AG08396 (cell line): ENCODE measurements at regions not wholly inside any gene's neighbourhood (a gene's known extent, or its start where the extent isn't known, plus 50 kb on each side); places are given as distances from the start of the nearest gene placed in this dataset.

Source experiments
- DNase-seq: peaks from one replicate; pipeline ENCODE4 v3.0.0; 2012; ENCODE audit warnings: low spot score, mixed read lengths

DNA sequence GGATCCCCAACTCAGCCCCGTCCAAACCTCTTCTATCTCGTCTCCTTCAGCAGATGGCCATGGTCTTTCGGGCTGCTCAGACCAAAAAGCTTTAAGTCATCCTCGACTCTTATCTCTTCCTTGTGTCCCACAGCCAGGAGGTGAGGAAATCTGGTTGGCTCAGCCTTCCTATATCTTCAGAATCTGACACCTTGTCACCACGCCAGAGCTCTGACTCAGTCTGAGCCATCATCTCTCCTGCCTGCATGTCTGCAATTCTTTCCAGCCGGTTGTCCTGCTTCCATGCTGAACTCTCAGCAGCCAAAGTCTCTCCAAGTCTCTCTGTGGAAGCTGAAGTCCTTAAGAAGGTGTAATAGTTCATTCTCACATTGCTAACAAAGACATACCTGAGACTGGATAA lies 419.3 kb upstream of the ADAMTS16 start:
- DNase-seq: no peak

DNA sequence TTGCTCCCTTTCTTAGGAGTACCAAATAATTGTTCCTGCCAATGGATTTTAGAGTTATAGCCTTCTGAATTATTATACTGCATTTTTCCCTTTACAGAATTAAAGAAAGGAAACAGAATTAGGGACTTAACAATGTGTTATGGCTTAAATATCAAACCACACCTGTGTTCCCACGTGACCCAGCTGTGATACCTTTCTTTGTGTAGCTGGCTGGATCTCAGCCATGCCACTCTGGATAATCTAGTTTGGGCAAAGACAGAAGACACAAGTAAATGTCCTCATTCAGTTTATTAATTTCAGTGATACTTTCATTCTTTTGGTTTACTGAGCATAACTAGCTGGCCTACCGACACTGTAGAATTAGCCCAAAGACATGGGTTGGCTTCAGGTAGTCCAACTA lies 417.2 kb upstream of the ADAMTS16 start:
- no peak for DNase-seq

DNA sequence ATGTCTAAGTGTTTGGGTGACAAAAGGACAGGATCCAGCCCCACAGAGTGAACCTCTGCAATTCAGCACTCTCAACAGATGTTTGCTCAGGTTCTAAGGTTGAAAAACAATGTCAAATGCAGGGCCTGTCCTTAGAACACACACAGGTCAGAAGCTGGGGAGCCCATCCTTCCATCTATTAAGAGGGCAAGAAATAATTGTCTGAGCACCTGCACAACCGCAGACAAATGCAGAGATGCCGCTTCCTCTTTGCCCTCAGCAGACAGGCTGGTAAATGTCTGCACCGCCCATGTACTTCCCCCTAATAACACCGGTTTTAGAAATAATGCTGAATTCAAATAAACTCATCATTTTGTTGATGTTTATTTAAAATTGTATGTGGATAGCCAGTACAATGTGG lies 414.5 kb upstream of the ADAMTS16 start:
- no peak for DNase-seq

DNA sequence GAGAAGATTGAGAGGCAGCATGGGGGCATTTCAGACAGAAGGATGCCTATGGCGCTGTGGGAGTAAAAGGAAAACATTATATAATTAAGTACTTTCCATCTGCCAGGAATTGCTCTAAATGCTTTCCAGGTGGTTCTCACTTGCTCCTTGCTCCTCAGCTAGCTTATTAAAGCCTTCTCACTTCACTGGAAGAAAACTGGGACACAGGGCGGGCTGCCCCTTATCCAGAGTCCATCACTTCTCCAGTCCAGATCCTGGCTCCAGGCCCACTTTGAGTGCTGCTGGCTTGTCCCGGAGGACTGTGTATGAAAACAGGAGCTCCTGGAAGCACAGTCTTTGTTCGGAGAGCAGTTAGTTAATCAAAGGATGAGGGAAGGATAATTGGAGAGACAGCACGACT lies 409.9 kb upstream of the ADAMTS16 start:
- DNase-seq: no peak

DNA sequence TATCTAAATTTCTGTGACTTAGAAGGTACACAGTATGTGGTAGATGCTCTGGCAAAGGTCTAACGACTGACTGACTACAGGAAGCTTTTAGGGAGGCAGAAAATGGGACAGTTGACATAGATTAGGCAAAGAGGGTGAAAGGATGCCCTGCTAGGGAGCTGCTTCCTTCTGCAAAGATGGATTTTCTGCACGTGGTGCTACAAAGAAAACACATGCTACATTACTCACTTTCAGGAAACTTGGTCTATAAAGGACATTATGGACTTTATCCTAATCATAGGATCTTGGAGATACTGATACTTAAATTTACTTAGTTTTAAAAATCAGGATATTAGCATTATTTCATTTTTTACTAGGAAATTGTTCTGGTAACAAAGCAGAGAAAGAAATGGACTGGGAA lies 405.8 kb upstream of the ADAMTS16 start:
- DNase-seq: no peak

DNA sequence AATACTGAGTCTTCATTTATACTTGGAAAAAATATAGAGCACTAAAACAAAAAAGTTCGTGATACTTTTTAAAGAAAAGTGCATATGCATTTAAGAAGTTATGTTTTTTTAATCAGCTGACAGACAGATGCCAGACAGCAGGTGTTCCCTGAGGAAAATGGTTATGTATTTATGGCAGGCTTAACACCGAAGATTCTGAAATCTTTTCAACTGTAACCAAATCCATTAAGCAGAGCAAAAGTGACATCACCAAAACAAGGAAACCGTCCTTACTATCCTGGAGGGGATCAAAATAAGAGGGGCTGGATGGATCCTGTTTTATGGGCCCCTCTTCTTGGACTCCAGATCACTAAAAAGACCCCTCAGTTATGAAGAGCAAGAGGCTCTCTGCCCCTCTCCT lies 404.9 kb upstream of the ADAMTS16 start:
- no peak for DNase-seq

DNA sequence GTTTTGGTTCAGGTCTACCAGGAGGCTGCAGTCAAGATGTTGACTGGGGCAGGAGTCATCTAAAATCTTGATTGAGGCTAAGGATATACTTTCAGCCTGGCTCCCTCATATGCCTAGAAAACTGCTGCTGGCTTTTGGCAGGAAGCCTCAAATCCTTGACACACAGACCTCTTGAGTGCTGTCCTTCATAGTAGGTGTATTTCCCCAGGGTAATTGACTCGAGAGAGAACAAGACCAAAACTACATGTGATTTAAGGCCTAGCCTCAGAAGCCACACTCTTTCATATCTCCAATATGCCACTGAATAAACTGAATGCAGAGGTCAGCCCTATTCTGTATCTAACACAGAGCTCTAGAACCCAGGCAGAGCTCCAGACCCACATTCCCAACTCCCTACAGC lies 402.3 kb upstream of the ADAMTS16 start:
- DNase-seq: no peak

DNA sequence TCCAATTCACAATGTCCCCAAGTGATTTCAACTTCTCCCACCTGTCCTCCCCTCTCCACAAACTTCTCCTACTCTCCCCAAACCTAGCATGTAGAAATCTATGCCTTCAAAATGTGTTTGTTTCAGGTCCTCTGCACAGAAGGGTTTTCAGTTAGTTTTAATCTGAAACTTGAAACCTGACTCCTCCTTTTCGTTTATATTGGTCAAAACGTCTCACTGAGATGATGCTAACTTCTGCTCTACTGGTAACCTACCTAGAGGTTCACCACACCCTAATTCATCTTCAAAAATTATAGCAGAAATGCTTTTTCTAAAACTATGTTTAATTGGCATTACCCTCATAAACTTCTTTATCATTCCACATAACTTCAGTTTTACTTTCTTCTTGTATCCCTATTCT lies 401.8 kb upstream of the ADAMTS16 start:
- DNase-seq: no peak

DNA sequence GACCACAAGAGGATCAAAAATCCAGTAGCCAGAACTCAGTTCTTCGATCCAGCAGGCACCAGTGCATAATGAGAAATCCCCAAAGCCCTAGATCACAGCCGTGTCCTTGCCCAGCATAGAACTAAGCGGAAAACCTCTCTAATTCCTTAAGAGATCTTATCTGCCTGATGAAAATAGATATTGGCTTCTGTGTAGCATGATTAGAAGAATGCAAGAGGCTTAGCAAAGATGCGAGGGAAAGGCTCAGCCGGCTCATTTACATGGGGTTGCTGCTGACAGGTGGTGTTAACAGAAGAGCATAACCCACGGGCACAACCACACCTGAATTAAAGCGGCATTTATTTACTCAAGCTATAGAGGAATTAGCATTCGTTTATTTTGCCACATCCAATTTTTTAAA lies 400.0 kb upstream of the ADAMTS16 start:
- no peak for DNase-seq

DNA sequence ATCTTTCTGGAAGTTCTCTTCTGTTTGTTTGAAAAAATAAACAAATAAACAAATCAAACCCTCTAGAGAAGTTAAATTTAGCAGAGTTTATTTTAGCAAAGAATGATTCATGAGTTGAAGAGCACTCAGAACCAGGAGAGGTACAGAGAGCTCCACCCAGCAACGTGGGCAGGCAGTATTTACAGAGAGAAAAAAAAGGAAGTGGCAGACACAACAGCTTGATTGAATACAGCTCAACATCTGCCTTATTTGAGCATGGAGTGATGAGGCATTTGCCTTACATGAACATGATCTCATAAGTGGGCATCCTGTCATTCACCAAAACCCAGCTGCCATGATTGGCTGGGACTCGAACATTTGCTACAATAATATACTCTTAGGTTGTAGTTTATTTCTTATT lies 381.6 kb upstream of the ADAMTS16 start:
- DNase-seq: no peak

DNA sequence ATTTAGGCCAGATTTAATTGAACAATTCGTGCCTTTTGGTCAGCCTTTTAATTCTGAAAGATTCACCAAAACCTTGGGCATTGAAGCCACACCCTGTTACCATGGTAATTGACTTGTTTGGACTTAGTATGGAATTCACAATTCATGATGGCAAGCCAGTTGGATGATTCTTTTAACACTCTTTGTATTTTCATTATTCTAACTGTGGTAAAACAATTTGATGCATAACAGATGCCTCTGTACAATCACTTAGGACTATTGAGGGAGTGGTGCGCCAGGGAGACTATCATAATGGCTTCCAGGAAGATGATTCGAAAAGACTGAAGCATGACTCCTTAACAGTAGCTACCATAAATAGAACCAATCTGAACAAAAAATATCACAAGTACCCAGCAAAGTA lies 381.1 kb upstream of the ADAMTS16 start:
- no peak for DNase-seq

DNA sequence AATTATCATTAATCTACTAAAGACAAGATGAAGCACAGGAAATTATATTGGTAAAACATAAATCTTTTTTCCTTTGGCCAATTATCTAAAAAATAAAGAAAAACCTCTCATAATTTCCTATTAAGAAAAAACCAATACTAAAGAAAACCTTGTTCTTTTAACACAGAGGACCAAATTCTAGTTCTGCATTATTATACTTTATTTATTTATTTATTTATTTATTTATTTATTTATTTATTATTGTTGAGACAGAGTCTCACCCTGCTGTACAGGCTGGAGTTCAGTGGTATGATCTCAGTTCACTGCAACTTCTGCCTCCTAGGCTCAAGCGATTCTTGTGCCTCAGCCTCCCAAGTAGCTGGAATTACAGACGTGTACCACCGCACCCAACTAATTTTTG lies 377.8 kb upstream of the ADAMTS16 start:
- no peak for DNase-seq

DNA sequence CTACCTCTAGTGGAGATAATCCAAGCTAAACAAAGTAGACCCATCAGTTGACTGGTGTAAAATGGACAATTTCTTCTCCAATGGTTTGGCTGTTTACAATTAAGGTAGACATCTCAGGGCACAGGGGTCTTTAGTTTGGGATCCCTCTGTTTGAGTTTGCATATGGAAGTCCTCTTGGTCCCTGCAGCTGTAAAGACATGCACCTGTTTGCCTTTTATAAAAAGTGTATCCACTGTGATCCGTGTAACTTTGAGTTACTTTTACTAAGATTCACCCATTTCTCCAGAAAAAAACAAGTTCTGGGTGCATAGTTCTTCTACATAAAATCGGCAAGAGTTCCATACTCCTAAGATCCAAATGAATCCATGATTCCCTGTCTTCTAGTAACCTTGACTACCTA lies 374.7 kb upstream of the ADAMTS16 start:
- DNase-seq: no peak

DNA sequence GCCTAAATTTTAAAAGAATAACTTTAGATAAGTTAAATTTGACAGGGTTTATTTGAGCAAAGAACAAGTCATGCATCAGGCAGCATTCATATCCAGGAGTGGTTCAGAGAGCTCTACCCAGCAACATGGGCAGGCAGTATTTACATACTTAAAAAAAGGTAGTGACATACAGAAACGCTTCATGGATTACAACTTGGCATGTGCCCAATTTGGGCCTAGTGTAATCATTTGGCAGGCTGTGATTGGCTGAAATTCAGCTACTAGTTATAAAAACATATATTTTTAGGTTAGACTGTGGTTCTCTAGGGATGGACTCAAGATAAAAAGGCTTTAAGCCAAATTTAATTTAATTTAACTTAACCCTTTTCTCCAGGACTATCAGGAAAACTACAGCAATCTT lies 374.0 kb upstream of the ADAMTS16 start:
- no peak for DNase-seq

DNA sequence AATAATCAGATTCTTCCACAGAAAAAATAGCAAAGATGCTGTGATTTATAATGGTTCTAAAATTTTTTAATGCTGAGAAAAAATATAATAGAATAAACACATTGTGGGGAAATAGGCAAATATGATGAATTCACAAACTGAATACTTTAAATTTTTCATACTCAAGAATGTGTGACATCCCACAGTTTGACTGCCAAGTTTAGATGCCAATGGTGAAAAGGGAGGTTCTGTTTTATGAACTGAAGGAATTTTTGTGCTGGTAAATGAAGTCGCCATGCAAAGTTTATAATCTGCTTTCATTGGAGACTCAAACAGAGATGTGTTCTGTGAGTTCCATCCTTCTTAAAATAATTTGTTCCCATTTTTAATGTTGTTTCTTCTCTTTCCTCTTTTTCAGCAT lies 367.5 kb upstream of the ADAMTS16 start:
- no peak for DNase-seq

DNA sequence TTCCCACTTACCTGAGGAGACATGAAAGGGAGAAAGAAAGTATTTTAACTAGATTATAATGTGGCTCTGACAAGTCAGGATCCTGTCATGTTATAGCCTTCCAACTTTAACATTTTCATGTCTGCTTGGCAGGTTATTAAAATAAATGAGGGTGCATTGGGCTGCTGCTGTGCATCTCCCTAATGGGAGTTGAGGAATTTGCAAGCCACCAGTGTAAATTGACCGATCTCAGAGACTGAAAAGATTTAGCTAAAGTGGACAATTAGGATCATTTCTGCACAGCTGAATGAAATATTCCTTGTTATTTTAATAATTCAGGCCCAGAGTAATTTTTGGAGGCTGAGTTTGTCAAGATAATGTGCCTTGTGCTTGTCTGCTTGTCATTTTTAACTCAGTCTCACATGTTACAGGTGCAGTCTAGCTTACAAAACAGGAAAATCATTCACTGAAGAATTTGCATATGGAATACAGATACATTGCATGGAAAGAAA lies 366.3 kb upstream of the ADAMTS16 start:
- DNase-seq: no peak

DNA sequence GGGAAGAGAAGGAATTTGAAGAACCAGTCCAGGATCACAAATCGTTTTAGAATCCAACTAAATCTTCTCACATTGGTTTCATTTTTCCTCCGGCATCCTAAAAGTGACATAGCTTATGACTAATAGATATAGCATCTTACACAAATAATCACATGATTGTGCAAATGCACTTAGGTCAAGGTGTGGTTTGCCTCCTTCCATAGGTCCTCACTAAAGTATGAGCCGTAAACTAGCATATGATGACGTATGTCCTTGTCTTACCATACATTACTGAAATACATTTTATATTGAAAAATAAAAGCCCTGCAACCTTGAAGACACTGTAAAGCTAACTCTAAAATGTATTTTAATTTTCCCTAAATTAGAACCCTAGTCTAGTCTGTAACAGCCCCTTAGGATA lies 362.7 kb upstream of the ADAMTS16 start:
- DNase-seq: no peak

DNA sequence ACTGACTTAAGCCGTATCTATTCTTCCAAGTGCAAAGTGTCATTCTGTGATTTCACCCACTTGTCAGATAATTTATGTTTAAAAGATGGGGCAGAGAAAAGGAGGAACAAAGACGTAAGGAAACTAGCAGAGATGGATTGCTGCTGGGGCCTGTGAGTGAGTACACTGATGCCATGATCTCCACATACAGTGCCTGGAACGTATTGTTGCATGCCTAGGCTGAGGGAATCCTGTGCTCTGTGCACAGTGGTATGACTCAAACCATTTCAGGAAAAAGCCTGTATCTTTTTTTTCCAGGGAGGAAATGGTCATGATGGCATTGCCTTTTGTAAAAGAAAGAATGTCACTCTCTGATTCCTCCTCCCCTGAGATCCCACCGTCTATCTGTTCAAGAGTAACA lies 359.5 kb upstream of the ADAMTS16 start:
- DNase-seq: no peak

DNA sequence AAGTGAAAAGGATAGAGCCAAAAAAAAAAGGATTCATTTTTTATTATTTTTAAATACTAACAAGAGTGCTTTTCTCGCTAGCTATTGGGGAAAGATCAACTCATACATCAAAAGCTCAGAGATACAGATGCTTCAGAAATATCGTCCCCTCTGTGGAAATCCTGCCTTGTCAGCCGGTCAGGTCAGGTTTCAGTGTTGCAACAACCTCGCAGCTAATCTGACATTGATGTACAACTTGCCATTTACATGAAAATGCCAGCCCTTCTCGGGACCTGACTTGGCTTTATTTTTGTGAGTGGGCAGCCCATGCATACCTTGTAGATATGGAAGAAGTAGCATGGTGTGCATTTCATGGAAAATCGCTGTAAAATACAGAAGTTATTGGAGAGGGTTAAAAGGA lies 358.8 kb upstream of the ADAMTS16 start:
- DNase-seq: no peak

DNA sequence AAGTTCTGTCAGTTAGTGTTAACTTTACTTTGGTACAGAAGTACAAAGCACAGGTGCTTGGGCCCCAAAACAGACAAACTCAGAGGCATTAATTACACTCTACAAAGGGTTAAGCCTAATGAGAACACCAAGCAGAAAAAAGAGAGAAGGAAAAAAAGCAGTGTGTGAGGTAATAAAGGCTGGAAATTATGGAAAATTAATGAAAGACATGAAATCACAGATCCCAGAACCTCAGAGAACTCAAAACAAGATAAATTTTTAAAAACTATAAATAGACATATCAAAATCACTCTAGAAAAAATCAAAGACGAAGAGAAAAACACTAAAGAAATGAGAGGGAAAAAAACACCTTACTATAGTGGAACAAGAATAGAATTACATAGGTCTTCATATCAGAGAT lies 354.2 kb upstream of the ADAMTS16 start:
- no peak for DNase-seq

DNA sequence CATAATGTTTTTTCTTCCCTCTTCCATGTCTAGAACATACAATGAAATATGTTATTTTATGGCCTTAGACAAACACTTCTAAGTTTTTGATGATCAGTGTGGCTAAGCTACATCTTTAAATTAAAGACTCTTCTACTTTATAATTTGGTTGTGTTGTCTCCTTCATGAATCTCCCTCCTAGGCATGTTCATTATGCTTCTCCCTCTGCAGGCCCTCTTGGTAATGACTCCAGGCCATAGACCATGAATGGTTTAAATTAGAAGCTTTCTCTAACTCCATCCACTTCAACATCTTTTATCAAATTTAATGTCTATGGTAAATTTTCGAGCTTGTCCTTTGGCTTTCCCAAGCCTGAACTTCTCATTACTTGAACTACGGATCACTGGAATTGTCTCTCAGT lies 342.7 kb upstream of the ADAMTS16 start:
- DNase-seq: no peak

DNA sequence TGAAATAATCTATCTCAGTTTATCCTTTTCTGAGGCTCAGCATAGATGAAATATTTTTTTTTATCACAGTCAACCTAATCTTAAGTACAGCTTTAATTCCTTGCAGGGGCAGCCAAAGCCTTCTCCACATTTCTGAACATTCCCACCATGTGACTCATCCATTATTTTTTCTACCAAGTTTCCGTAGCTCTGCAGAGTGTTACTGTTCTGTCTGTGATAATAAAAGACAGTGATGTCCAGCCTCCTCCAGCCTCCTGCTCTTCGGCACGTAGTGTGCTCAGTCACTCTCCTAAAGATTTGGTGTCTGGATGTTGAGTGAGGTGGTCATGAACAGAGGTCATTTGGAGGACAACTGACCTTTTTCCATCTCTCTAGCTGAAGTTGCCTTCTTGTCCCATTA lies 338.1 kb upstream of the ADAMTS16 start:
- no peak for DNase-seq

DNA sequence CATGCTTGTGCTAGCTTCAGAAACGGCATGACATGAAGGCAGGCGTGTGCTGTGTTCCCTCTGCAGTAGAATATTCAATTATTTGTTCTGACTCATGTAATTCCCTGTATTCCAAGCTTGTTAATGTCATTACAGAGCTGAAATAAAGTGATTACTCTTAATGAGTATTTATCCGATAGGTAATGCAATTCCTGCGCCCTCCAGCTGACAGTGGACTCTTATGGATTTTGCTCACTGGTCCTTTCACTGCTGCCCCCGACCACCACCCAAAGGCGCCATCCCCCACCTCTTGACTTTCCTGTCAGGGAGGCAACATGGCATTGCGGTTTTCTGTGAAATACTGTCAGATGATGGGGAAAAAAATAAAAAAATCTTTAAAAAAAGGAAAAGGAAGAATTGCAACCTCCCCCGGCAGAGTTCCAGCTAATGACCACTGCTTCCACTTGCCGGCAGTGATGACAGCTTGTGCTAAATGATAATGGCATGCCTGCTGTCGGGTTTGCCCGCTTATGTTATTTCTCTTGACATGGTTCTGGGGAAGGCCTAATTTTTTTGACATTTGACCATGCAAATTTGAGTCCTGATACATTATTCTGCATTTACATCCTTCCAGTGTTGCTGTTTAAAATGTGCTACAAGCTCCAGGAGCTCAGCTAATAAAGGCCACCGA lies 335.3 kb upstream of the ADAMTS16 start:
- no peak for DNase-seq

DNA sequence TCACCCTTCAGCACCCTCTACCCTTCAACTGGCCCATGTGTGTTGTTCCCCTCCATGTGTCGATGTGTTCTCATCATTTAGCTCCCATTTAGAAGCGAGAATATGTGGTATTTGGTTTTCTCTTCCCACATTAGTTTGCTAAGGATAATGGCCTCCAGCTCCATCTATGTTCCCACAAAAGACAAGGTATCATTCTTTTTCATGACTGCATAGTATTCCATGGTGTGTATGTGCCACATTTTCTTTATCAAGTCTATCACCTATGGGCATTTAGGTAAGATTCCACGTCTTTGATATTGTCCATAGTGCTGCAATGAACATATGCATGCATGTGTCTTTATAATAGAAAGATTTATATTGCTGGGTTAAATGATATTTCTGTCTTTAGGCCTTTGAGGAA lies 325.1 kb upstream of the ADAMTS16 start:
- DNase-seq: no peak

DNA sequence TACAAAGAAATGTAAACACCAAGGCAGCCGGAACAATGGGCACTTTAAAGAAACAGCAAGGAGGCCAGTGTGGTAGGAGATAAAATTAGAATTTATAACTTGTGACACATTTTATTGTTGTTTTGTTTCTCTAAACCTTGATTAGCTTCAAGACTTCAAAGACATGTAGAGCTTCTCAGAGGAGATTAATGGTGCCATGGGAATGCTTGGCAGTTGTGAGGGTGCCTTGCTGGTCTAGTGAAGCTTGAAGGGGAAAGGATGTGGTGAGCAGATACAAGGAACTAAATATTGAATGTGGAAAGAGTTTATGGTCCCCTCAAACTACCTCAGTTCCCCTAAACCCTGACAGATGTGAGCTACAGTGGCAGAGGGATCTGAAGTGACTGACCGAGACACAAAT lies 322.4 kb upstream of the ADAMTS16 start:
- no peak for DNase-seq
